GM12873 (cell line): ENCODE measurements at regions not wholly inside any gene's neighbourhood (a gene's known extent, or its start where the extent isn't known, plus 50 kb on each side); places are given as distances from the start of the nearest gene placed in this dataset.

ENCODE experiments used
- TF ChIP-seq, protein P1 (sequence below): IDR thresholded peaks from 2 replicates; pipeline ENCODE4 v1.5.1; 2012; ENCODE audit warnings: low read depth, mild to moderate bottlenecking, moderate library complexity, low read length, control low read depth; ENCODE audit not compliant: insufficient read depth; ENCODE audit errors: missing control alignments

DNA sequence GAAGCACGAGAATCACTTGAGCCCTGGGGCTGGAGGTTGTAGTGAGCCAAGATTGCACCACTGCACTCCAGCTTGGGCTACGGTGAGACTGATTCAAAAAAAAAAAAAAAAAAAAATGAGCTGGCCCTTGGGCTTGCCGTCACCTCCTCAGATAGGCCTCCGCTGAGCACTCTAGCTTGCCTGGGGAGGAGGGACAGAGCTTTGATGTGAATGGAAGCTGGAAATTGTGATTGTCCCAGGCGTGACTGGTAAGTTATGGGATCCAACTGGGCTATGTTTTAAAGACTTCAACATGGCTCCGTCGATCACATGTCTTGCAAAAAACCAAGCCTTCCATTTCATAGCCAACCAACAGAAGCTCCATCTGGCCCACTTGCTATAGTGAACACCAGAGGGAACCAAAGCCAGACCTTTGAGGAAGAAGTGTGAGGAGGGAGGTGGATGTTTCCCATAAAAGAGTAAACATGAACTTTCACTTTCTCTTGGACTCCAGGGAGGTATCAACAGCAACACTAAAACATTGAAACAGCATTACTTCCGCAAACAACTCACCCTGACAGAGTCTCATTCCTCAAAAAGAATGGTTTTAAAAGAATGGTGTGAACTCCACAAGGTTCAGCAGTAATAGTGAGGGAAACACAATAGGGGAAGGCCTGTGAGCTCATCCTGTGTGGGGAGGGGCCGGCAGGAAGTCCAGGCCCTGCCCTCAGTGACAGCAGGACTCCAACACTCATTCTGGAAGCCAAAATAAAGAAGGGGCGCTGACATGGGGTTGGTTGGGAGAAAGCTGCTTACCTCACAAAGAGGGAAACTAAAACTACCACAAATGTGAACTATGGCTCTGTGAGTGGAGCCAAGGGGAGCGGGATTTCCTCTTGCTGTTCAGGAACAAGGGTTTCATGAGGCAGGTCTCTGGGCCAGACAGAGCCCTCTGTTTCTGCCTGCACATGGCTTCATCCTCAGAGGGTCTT lies 59.2 kb upstream of the IL12A start:
- TF ChIP-seq, protein P1, sequence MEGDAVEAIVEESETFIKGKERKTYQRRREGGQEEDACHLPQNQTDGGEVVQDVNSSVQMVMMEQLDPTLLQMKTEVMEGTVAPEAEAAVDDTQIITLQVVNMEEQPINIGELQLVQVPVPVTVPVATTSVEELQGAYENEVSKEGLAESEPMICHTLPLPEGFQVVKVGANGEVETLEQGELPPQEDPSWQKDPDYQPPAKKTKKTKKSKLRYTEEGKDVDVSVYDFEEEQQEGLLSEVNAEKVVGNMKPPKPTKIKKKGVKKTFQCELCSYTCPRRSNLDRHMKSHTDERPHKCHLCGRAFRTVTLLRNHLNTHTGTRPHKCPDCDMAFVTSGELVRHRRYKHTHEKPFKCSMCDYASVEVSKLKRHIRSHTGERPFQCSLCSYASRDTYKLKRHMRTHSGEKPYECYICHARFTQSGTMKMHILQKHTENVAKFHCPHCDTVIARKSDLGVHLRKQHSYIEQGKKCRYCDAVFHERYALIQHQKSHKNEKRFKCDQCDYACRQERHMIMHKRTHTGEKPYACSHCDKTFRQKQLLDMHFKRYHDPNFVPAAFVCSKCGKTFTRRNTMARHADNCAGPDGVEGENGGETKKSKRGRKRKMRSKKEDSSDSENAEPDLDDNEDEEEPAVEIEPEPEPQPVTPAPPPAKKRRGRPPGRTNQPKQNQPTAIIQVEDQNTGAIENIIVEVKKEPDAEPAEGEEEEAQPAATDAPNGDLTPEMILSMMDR = no peak

DNA sequence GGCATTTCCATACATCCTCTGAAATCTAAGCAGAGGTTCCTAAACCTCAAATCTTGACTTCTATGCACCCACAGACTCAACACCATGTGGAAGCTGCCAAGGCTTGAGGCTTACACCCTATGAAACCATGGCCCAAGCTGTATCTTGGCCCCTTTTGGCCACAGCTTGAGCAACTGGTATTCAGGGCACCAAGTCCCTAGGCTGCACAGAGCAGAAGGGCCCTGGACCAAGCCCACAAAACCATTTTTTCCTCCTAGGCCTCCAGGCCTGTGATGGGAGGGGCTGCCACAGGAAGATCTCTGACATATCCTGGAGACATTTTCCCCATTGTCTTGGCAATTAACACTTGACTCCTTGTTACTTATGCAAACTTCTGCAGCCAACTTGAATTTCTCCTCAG lies 54.4 kb upstream of the IL12A start:
- TF ChIP-seq, protein P1 = no peak

DNA sequence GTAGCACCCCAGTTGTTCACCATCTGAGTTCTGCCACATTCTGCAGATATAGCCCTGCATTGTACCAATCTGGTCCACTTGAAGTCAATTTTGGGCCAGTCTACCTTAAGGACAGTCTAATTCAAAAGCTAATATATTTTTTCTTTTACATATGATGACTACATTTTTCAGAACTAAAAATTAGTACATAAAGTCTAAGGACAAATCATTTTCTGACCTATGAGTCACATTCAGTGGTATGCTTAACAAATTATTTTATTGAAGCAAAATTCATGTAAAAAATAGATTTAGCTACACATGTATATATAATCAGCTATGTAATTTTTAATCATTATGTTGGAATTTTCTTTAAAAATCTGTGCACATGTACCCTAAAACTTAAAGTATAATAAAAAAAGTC lies 52.1 kb upstream of the IL12A start:
- TF ChIP-seq, protein P1 = no peak

DNA sequence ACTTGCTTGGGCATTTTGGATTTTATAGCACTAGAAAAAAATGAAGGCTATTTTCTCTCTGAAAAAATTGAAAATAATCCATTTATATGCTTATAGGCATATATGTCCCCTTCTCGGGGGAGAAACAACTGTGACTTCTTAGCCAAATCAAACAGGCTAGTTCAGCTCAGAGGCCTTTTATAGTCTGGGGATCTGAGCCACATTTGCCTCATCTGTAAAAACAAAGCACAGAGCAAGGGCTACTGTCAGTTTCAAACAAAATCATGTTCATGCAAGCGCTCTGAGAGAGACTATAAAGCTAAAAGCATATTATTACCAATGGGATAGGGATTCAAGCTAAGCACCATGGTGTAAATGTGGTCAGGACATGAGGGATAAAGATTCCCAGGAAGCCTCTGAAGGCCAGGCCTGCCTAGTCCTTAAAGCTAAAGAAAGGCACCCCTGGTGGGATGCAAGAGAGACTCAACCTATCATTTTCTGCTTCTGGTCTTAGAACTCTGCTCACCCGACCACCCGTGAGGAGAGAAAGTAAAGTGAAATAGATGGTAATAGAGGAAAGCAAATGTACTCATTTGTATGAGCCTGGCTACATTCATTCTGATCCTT lies 51.0 kb upstream of the IL12A start:
- TF ChIP-seq, protein P1 = no peak

- TF ChIP-seq, protein P1 = no peak
Observed at GRCh38 chr3:159938714-159939113, 49.9 kb upstream of the IL12A start.
